ENCODE measurements at regions not wholly inside any gene's neighbourhood (a gene's known extent, or its start where the extent isn't known, plus 50 kb on each side); places are given as distances from the start of the nearest gene placed in this dataset.

GRCh38 chr5:89216606-89217005, 333.6 kb upstream of the MEF2C start:
- POLR2A ChIA-PET (ENCODE audit: unreplicated experiment): no interaction called here
- dilution Hi-C loops (cut with HindIII; ENCODE audit: low sequenced_read_pairs, unreplicated experiment): no loop called here

More at GRCh38 chr5:89216606-89217005, 333.6 kb upstream of the MEF2C start:
- Histone ChIP-seq H2AK9ac (replicated peaks; ENCODE audit: low read depth, low read length, poor library complexity) (no peak overlapping the region), H3K4ac (ENCODE audit: low read depth, low read length) (no peak overlapping the region), H3K18ac (ENCODE audit: low read depth, low read length) (no peak overlapping the region), H3K56ac (ENCODE audit: extremely low read depth, insufficient read depth, low read length) (no peak overlapping the region), H2BK20ac (ENCODE audit: low read depth, low read length) (no peak overlapping the region), H3K9me3 (ENCODE audit: control insufficient read depth, insufficient read depth, low read length) (no peaks in the 10 kb centered on the region), H3K23ac (ENCODE audit: low read depth, low read length) (no peak overlapping the region), H3K4me3 (ENCODE audit: insufficient read depth, low read depth, low read length) (no peak overlapping the region), H3K14ac (replicated peaks; ENCODE audit: low read depth, low read length) (no peak overlapping the region), H4K20me1 (ENCODE audit: insufficient read depth, low read length) (no peaks in the 10 kb centered on the region), H3K4me2 (ENCODE audit: low read depth, low read length) (no peak overlapping the region), H3K27ac (ENCODE audit: insufficient read depth, low read length) (no peak overlapping the region), H3K27me3 (ENCODE audit: control insufficient read depth, insufficient read depth, low read length) (no peaks in the 10 kb centered on the region), H3K4me1 (ENCODE audit: control insufficient read depth, insufficient read depth, low read length) (no peaks in the 10 kb centered on the region), H3K9me1 (ENCODE audit: insufficient read depth, low read length) (no peaks in the 10 kb centered on the region), H3K9ac (ENCODE audit: low read depth, low read length) (no peak overlapping the region), H2AFZ (replicated peaks; ENCODE audit: low read length, poor library complexity) (no peak overlapping the region), H3K79me1 (ENCODE audit: low read depth in 1 of 2, low read length in 2 of 2) (no peaks in the 10 kb centered on the region), H4K5ac (ENCODE audit: low read depth, low read length) (no peak overlapping the region), H3K36me3 (ENCODE audit: control insufficient read depth, insufficient read depth, low read length) (no peaks in the 10 kb centered on the region), H4K91ac (ENCODE audit: insufficient read depth, low read depth, low read length) (no peak overlapping the region), H2AK5ac (ENCODE audit: low read depth, low read length) (no peak overlapping the region), H2BK5ac (ENCODE audit: low read depth, low read length, poor library complexity, severe bottlenecking) (no peak overlapping the region), H4K8ac (ENCODE audit: low read depth in 2 of 2, low read length in 2 of 2) (no peak overlapping the region), H2BK120ac (ENCODE audit: low read depth, low read length) (no peak overlapping the region), H2BK15ac (ENCODE audit: low read depth, low read length) (no peak overlapping the region)
- no peak for ATAC-seq (ENCODE audit: low read depth)
- in situ Hi-C loops (cut with MboI; ENCODE audit: low sequenced_read_pairs) (no loop called here), intact Hi-C loops (cut with micrococcal nuclease) (loop anchor here (10.0 kb wide), 1 partner anchor 332 kb away; the partner anchor contains the start of gene MEF2C)
- no peak for DNase-seq
- BruUV-seq (replicated peaks): no TSS peak
- no peak for TF ChIP-seq FOS (IDR thresholded peaks at IDR 0.05; ENCODE audit: low read depth, low read length)
- CTCF ChIA-PET: no interaction called here
- WGBS, 2 experiments (ENCODE audit: extremely low coverage in 2 of 2, insufficient read length in 1 of 2): no CpG with 5 or more reads among the region's 3 CpGs
